Vagina (tissue), 2 donors: ENCODE measurements at regions not wholly inside any gene's neighbourhood (a gene's known extent, or its start where the extent isn't known, plus 50 kb on each side); places are given as distances from the start of the nearest gene placed in this dataset.

Experiments used
- DNase-seq, 2 donors: peaks; one replicate each; pipeline ENCODE4 v3.0.0-alpha.2; 2017; ENCODE audit errors: extremely low spot score in 2 of 2
- H3K27ac ChIP-seq: fragments of 200-600 bp; sonication (generic); one replicate; pipeline ENCODE4 v1.5.1; 2019
- H3K27me3 ChIP-seq: fragments of 200-600 bp; sonication (generic); one replicate; pipeline ENCODE4 v1.5.1; 2019
- H3K36me3 ChIP-seq, 2 donors: fragments of 200-600 bp; sonication (generic); one replicate each; pipeline ENCODE4 v1.5.1; 2017 to 2019
- H3K4me1 ChIP-seq: fragments of 200-600 bp; sonication (generic); one replicate; pipeline ENCODE4 v1.5.1; 2019
- H3K4me3 ChIP-seq, 2 donors: fragments of 200-600 bp; sonication (generic); 1 replicate in 1 of 2; 2 replicates in 1 of 2; pipeline ENCODE4 v1.5.1; 2016 to 2019
- H3K9me3 ChIP-seq: fragments of 200-600 bp; sonication (generic); one replicate; pipeline ENCODE4 v1.5.1; 2019
- CTCF ChIP-seq, 3 experiments: fragments of 450-650 bp in 2 of 3; fragments of 200-600 bp in 1 of 3; sonication (generic) in 1 of 3; IDR thresholded peaks; one replicate each; pipeline ENCODE4 v1.5.1; 2017 to 2019; ENCODE audit warnings: antibody characterized with exemption in 3 of 3, mild to moderate bottlenecking in 2 of 3, moderate library complexity in 2 of 3
- POLR2A ChIP-seq, 2 donors: fragments of 450-650 bp; IDR thresholded peaks; one replicate each; pipeline ENCODE4 v1.6.1; 2017; ENCODE audit warnings: antibody characterized with exemption in 2 of 2, mild to moderate bottlenecking in 2 of 2, moderate library complexity in 2 of 2
- POLR2AphosphoS5 ChIP-seq, 2 donors: sonication (generic); formaldehyde crosslinking; IDR thresholded peaks; one replicate each; pipeline ENCODE4 v1.9.0; 2017; ENCODE audit warnings: antibody characterized with exemption in 2 of 2, mild to moderate bottlenecking in 2 of 2, low read depth in 1 of 2; ENCODE audit not compliant: insufficient read depth in 1 of 2
- intact Hi-C: fragments of 100-400 bp; cut with DNase I; formaldehyde crosslinking; loops from one replicate; pipeline ENCODE4 v1.15.1; 2023

DNA sequence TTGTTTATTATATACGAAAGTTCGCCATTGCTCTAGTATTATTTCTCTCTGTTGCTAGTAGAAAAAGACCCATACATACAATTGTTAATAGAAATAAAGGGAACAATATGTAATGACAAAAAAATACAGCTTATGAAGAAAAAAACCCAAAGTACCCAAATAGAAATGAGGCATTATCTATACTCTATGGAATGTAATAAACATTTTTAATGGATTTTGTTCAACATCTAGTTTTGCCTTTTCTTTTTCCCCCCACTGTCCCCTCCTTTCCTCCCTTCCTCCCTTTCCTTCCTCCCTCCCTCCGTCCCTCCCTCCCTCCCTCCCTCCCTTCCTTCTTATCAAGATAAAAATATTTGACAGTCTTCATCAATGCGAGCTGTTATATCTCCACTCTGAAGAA lies 81.5 kb upstream of the NEK7 start:
- intact Hi-C loops = no loop called here
- no peaks in the 10 kb centered on the region for H3K4me1 ChIP-seq
- no peak overlapping the region for H3K4me3 ChIP-seq

DNA sequence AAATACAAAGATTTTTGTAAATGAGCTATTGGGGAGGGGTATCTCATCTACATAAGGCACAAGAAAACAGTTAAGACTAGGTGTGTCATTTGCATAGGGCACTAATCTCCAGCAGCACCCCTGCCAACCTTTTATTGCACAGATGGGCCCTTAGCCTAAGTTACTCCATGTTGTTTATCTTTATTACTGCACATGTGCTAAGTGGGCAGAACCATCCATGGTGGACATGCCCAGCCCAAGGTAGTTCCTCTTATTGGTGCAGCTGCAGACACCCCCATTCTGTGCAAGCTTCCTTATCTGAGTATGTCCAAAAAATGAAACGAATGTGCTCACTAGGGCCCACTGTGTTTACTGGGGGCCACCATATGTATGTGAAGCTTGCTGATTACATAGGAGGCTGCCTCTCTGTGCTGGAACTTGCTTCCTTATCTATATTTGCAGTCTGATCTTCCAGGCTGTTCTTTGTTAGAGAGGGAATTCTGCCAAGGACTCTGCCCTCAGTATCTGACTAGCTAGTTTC lies 77.3 kb upstream of the NEK7 start:
- Histone ChIP-seq H3K27me3 (no peaks in the 10 kb centered on the region), H3K36me3 (no peaks in the 10 kb centered on the region), H3K4me3 (no peak overlapping the region), H3K9me3 (no peaks in the 10 kb centered on the region), H3K27ac (no peak overlapping the region), H3K4me1 (no peaks in the 10 kb centered on the region)
- DNase-seq = no peak
- intact Hi-C loops = no loop called here
- no peak for TF ChIP-seq POLR2A (IDR thresholded peaks at IDR 0.05)
- TF ChIP-seq POLR2AphosphoS5 (IDR thresholded peaks at IDR 0.05; ENCODE audit: insufficient read depth in 1 of 2, low read depth in 1 of 2) = no peak
- no peak for TF ChIP-seq CTCF (IDR thresholded peaks at IDR 0.05)

More for the DNA sequence above, 81.5 kb upstream of the NEK7 start:
- no peak overlapping the region for H3K27ac ChIP-seq
- TF ChIP-seq POLR2A (IDR thresholded peaks at IDR 0.05) = no peak
- TF ChIP-seq CTCF (IDR thresholded peaks at IDR 0.05) = no peak
- no peak for TF ChIP-seq POLR2AphosphoS5 (IDR thresholded peaks at IDR 0.05; ENCODE audit: insufficient read depth in 1 of 2, low read depth in 1 of 2)
- H3K9me3 ChIP-seq = no peaks in the 10 kb centered on the region
- no peaks in the 10 kb centered on the region for H3K27me3 ChIP-seq
- DNase-seq = no peak
- H3K36me3 ChIP-seq = no peaks in the 10 kb centered on the region

DNA sequence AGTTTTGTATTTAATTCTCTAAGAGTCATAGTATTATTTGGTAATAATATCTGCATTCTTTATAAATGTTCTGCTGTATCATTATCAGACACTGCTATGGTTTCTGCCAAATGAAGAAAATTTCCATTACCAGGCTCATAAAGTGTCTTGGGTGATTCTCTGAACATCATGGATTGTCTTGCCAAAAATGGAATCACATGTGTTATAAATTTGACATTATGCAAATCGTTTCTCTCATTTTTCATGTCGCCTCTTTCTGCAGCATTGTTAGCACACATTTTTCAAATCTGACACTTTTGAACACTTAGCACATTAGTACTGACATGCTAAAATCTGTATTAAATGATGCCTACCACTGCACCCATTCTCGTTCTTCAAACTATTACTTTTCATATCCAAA lies 74.2 kb upstream of the NEK7 start:
- intact Hi-C loops = no loop called here
- no peak for DNase-seq
- H3K4me1 ChIP-seq = no peaks in the 10 kb centered on the region
- no peaks in the 10 kb centered on the region for H3K9me3 ChIP-seq
- no peak overlapping the region for H3K27ac ChIP-seq
- no peak overlapping the region for H3K4me3 ChIP-seq
- no peaks in the 10 kb centered on the region for H3K36me3 ChIP-seq
- no peak for TF ChIP-seq CTCF (IDR thresholded peaks at IDR 0.05)
- no peak for TF ChIP-seq POLR2AphosphoS5 (IDR thresholded peaks at IDR 0.05; ENCODE audit: insufficient read depth in 1 of 2, low read depth in 1 of 2)
- no peak for TF ChIP-seq POLR2A (IDR thresholded peaks at IDR 0.05)
- H3K27me3 ChIP-seq = no peaks in the 10 kb centered on the region

DNA sequence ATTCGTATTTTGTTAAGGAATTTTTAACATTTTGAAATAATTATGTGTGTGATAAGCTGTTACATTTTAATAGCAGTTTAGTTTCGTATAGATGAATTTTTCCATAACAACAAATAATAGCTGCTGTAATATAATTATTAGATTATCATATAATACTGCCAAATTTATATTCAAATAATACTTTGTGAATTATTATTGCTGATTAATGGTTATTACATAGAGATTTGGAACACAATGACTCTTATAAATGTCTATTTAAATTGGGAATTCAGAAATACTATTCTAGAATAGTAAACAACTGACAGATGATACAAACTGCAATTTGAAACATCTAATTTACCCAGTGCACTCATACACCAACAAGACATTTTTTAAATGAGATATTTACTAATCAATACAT lies 73.2 kb upstream of the NEK7 start:
- intact Hi-C loops = no loop called here
- Histone ChIP-seq H3K9me3 (no peaks in the 10 kb centered on the region), H3K27me3 (no peaks in the 10 kb centered on the region)

More for the DNA sequence above, 73.2 kb upstream of the NEK7 start:
- H3K4me3 ChIP-seq = no peak overlapping the region
- TF ChIP-seq CTCF (IDR thresholded peaks at IDR 0.05) (no peak), POLR2AphosphoS5 (IDR thresholded peaks at IDR 0.05; ENCODE audit: insufficient read depth in 1 of 2, low read depth in 1 of 2) (no peak), POLR2A (IDR thresholded peaks at IDR 0.05) (no peak)
- H3K27ac ChIP-seq = no peak overlapping the region
- H3K4me1 ChIP-seq = no peaks in the 10 kb centered on the region
- DNase-seq = no peak
- no peaks in the 10 kb centered on the region for H3K36me3 ChIP-seq
